Endothelial cell of umbilical vein (primary cell): ENCODE measurements at regions not wholly inside any gene's neighbourhood (a gene's known extent, or its start where the extent isn't known, plus 50 kb on each side); places are given as distances from the start of the nearest gene placed in this dataset.

ENCODE experiments used
- BruUV-seq: library from RNA; stranded (reverse); fragments of 400-500 nt; replicated peaks from 2 replicates; lab custom pipeline; 2021; lab: Mats Ljungman, UMichigan
- CTCF ChIA-PET: fragments of 300-600, 350-600 bp; sonication (Branson Sonifier 250); formaldehyde crosslinking; loops from one replicate; lab custom pipeline; 2021; ENCODE audit warnings: antibody characterized with exemption, inconsistent platforms; lab: Charles Lee
- POLR2A ChIA-PET: fragments of 300-600, 350-600 bp; sonication (Branson Sonifier 250); formaldehyde crosslinking; loops from one replicate; lab custom pipeline; 2021; ENCODE audit warnings: antibody characterized with exemption, inconsistent platforms; lab: Charles Lee
- DNase-seq: peaks from one replicate; pipeline ENCODE4 v3.0.0-alpha.2; 2011; ENCODE audit warnings: low read depth, low spot score
- FAIRE-seq: peaks from 2 replicates; lab custom pipeline; 2011; peaks lifted over from hg19 to GRCh38; lab: Jason Lieb, UNC
- H2AFZ ChIP-seq: 2 replicates; pipeline ENCODE4 v1.6.0; 2012; ENCODE audit warnings: low read depth, low read length, control low read depth, inconsistent platforms
- H3K27ac ChIP-seq: 2 replicates; pipeline ENCODE4 v1.5.1; 2011; ENCODE audit warnings: low read depth, mild to moderate bottlenecking, control low read depth, low read length, moderate library complexity; ENCODE audit not compliant: insufficient read depth
- H3K27me3 ChIP-seq, 2 experiments: 2 replicates each; pipeline versions ENCODE4 v1.6.0 to v1.6.1; 2011; ENCODE audit warnings: low read length in 2 of 2, mixed read lengths in 1 of 2; ENCODE audit not compliant: control insufficient read depth in 2 of 2, insufficient read depth in 2 of 2
- H3K36me3 ChIP-seq, 2 experiments: 2 replicates in 1 of 2; 3 replicates in 1 of 2; pipeline ENCODE4 v1.5.1; 2011; ENCODE audit warnings: low read length in 2 of 2, mild to moderate bottlenecking in 1 of 2, moderate library complexity in 1 of 2; ENCODE audit not compliant: control insufficient read depth in 2 of 2, insufficient read depth in 2 of 2; ENCODE audit errors: extremely low read depth in 1 of 2
- H3K4me1 ChIP-seq: 3 replicates; pipeline ENCODE4 v1.5.1; 2011; ENCODE audit warnings: mild to moderate bottlenecking, low read length; ENCODE audit not compliant: control insufficient read depth, insufficient read depth; ENCODE audit errors: extremely low read depth
- H3K4me2 ChIP-seq: 2 replicates; pipeline ENCODE4 v1.6.1; 2011; ENCODE audit warnings: low read length, control low read depth, mixed read lengths; ENCODE audit not compliant: insufficient read depth
- H3K4me3 ChIP-seq, 3 experiments: fragments of 200-600 bp in 1 of 3; sonication (generic), shearing (Covaris generic) in 1 of 3; replicated peaks in 1 of 3; 2 replicates each; pipeline ENCODE4 v1.5.1; 2011 to 2016; ENCODE audit warnings: control low read depth in 3 of 3, low read length in 3 of 3, mild to moderate bottlenecking in 2 of 3, inconsistent platforms in 1 of 3, low read depth in 1 of 3, moderate library complexity in 1 of 3; ENCODE audit not compliant: insufficient read depth in 1 of 3
- H3K79me2 ChIP-seq: 2 replicates; pipeline ENCODE4 v1.6.0; 2012; ENCODE audit warnings: low read length, inconsistent platforms; ENCODE audit not compliant: control insufficient read depth, insufficient read depth
- H3K9ac ChIP-seq: replicated peaks from 2 replicates; pipeline ENCODE3; 2011; ENCODE audit warnings: low read length, control low read depth; ENCODE audit not compliant: insufficient read depth; ENCODE audit errors: extremely low read depth
- H3K9me1 ChIP-seq: replicated peaks from 3 replicates; pipeline ENCODE4 v1.6.0; 2011; ENCODE audit warnings: mild to moderate bottlenecking, low read length; ENCODE audit not compliant: control insufficient read depth, insufficient read depth; ENCODE audit errors: extremely low read depth
- H3K9me3 ChIP-seq: replicated peaks from 2 replicates; pipeline ENCODE4 v1.5.1; 2012; ENCODE audit warnings: low read length, inconsistent platforms; ENCODE audit not compliant: control insufficient read depth, insufficient read depth
- H4K20me1 ChIP-seq: replicated peaks from 2 replicates; pipeline ENCODE3; 2011; ENCODE audit warnings: mild to moderate bottlenecking, low read length; ENCODE audit not compliant: control insufficient read depth, insufficient read depth; ENCODE audit errors: extremely low read depth
- FOS ChIP-seq: IDR thresholded peaks from 2 replicates; pipeline ENCODE4 v1.6.1; 2011; ENCODE audit warnings: mild to moderate bottlenecking, low read length, moderate library complexity, borderline replicate concordance; ENCODE audit not compliant: insufficient read depth
- GATA2 ChIP-seq: IDR thresholded peaks from 2 replicates; pipeline ENCODE4 v1.7.0; 2011; ENCODE audit warnings: low read depth, mild to moderate bottlenecking, moderate library complexity, mixed read lengths, low read length; ENCODE audit not compliant: insufficient read length, insufficient read depth
- JUN ChIP-seq: IDR thresholded peaks from 2 replicates; pipeline ENCODE4 v1.6.1; 2011; ENCODE audit warnings: borderline replicate concordance, low read depth; ENCODE audit not compliant: insufficient read length, insufficient read depth
- MAX ChIP-seq: IDR thresholded peaks from 2 replicates; pipeline ENCODE4 v1.6.1; 2011; ENCODE audit not compliant: insufficient read depth, insufficient read length
- POLR2A ChIP-seq: IDR thresholded peaks from 2 replicates; pipeline ENCODE4 v1.6.1; 2012; ENCODE audit warnings: low read depth, mild to moderate bottlenecking, control low read depth, low read length
- dilution Hi-C: fragments of 300-500 bp; cut with MboI; formaldehyde crosslinking; loops from one replicate; pipeline ENCODE4 v1.15.0; 2019; ENCODE audit warnings: low sequenced_read_pairs; ENCODE audit not compliant: extremely low pct_ligation_motif_present
- intact Hi-C: fragments of 100-400 bp; cut with micrococcal nuclease; formaldehyde crosslinking; loops from one replicate; pipeline ENCODE4 v1.10.0; 2022

- intact Hi-C loops (no loop called here), dilution Hi-C loops (no loop called here)
- no peak overlapping the region for H3K27ac ChIP-seq
- no peaks in the 10 kb centered on the region for H3K4me1 ChIP-seq
- POLR2A ChIA-PET, result no interaction called here
- H2AFZ ChIP-seq, result no peak overlapping the region
- FAIRE-seq, result no peak
- DNase-seq, result no peak
- BruUV-seq, result no TSS peak
- no peak overlapping the region for H3K4me3 ChIP-seq
- no peaks in the 10 kb centered on the region for H3K79me2 ChIP-seq
- H3K27me3 ChIP-seq, result peaks cover 0 to 2% of the 10 kb centered on the region in 2 experiments
- no peaks in the 10 kb centered on the region for H4K20me1 ChIP-seq
- no peak for TF ChIP-seq GATA2
- TF ChIP-seq FOS, result no peak
- no peak for TF ChIP-seq POLR2A
- TF ChIP-seq JUN, result no peak
- no peaks in the 10 kb centered on the region for H3K9me1 ChIP-seq
- no peak overlapping the region for H3K4me2 ChIP-seq
- no peak overlapping the region for H3K9ac ChIP-seq
- no peaks in the 10 kb centered on the region for H3K9me3 ChIP-seq
- CTCF ChIA-PET, result interaction anchor here (1.1 to 3.8 kb wide), 3 partner anchors 13 to 32 kb away, joined by 5 to 19 read pairs (median 6); no protein-coding TSS in a partner anchor
- H3K36me3 ChIP-seq, result no peaks in the 10 kb centered on the region
Measured at GRCh38 chr3:194283221-194284006, 67.7 kb downstream of the CPN2 start.

- Histone ChIP-seq H3K9me1 (no peaks in the 10 kb centered on the region), H3K27me3 (peaks cover 0 to 2% of the 10 kb centered on the region in 2 experiments), H3K4me3 (no peak overlapping the region), H3K4me2 (no peak overlapping the region), H3K79me2 (no peaks in the 10 kb centered on the region), H3K27ac (no peak overlapping the region), H2AFZ (no peak overlapping the region), H3K9ac (no peak overlapping the region), H3K36me3 (no peaks in the 10 kb centered on the region), H3K9me3 (no peaks in the 10 kb centered on the region), H3K4me1 (no peaks in the 10 kb centered on the region), H4K20me1 (no peaks in the 10 kb centered on the region)
- no peak for DNase-seq
- POLR2A ChIA-PET, result no interaction called here
- CTCF ChIA-PET, result interaction anchor here (1.1 to 3.8 kb wide), 2 partner anchors 12 to 504 kb away, joined by 3 to 19 read pairs; no protein-coding TSS in a partner anchor
- dilution Hi-C loops, result no loop called here
- FAIRE-seq, result no peak
- intact Hi-C loops, result no loop called here
- no TSS peak for BruUV-seq
- TF ChIP-seq GATA2, result no peak
- TF ChIP-seq MAX, result no peak
- no peak for TF ChIP-seq FOS
Measured at GRCh38 chr3:194284351-194284750, 66.8 kb downstream of the CPN2 start.
